ENCODE measurements at regions not wholly inside any gene's neighbourhood (a gene's known extent, or its start where the extent isn't known, plus 50 kb on each side); places are given as distances from the start of the nearest gene placed in this dataset.

GRCh38 chr3:151592287-151592686, 131.4 kb upstream of the IGSF10 start (continued):
- TF ChIP-seq ZNF407 (IDR thresholded peaks at IDR 0.05; ENCODE audit: low read depth) (no peak), RNF2 (IDR thresholded peaks at IDR 0.05) (no peak), TFAP4 (CRISPR knock-in tag; IDR thresholded peaks at IDR 0.05; ENCODE audit: borderline replicate concordance) (no peak), ELF2 (CRISPR knock-in tag; IDR thresholded peaks at IDR 0.05) (no peak), ARID2 (IDR thresholded peaks at IDR 0.05) (no peak), ZFP36 (IDR thresholded peaks at IDR 0.05; ENCODE audit: low read depth, low read length, partially characterized antibody) (no peak)
